AML-193 (cell line): ENCODE measurements at regions not wholly inside any gene's neighbourhood (a gene's known extent, or its start where the extent isn't known, plus 50 kb on each side); places are given as distances from the start of the nearest gene placed in this dataset.
A peak's percentile ranks its signal among the peaks of the same experiment; 100 is the strongest.

ENCODE experiments used
- DNase-seq, 2 experiments: peaks; one replicate each; lab custom pipeline; 2025; lab: John Stamatoyannopoulos, UW

GRCh38 chr3:18079739-18080138 lies 337.3 kb upstream of the TBC1D5 start:
- DNase-seq: peak; percentile 79 to 84

GRCh38 chr3:18079062-18079461 lies 336.6 kb upstream of the TBC1D5 start:
- DNase-seq: no peak

- DNase-seq: no peak
Measured at GRCh38 chr3:18077128-18077840, 334.9 kb upstream of the TBC1D5 start.

GRCh38 chr3:18076301-18076700 lies 333.9 kb upstream of the TBC1D5 start:
- DNase-seq: no peak

- DNase-seq: no peak
Measured at GRCh38 chr3:18075799-18076198, 333.4 kb upstream of the TBC1D5 start.

GRCh38 chr3:18071833-18072232 lies 329.4 kb upstream of the TBC1D5 start:
- DNase-seq: no peak

- DNase-seq: no peak
Measured at GRCh38 chr3:18070944-18071343, 328.5 kb upstream of the TBC1D5 start.

GRCh38 chr3:18070231-18070630 lies 327.8 kb upstream of the TBC1D5 start:
- DNase-seq: no peak

GRCh38 chr3:18069568-18069967 lies 327.1 kb upstream of the TBC1D5 start:
- DNase-seq: no peak

GRCh38 chr3:18066899-18067582 lies 324.6 kb upstream of the TBC1D5 start:
- no peak for DNase-seq

GRCh38 chr3:18064586-18064985 lies 322.2 kb upstream of the TBC1D5 start:
- no peak for DNase-seq

GRCh38 chr3:18062657-18063025 lies 320.2 kb upstream of the TBC1D5 start:
- DNase-seq: no peak

GRCh38 chr3:18061737-18062656 lies 319.6 kb upstream of the TBC1D5 start:
- DNase-seq: no peak

GRCh38 chr3:18058666-18059065 lies 316.2 kb upstream of the TBC1D5 start:
- no peak for DNase-seq

- DNase-seq: peak; percentile 6 to 11
Measured at GRCh38 chr3:18057471-18058091, 315.1 kb upstream of the TBC1D5 start.

GRCh38 chr3:18054625-18055024 lies 312.2 kb upstream of the TBC1D5 start:
- DNase-seq: no peak

GRCh38 chr3:18051306-18051705 lies 308.9 kb upstream of the TBC1D5 start:
- no peak for DNase-seq

GRCh38 chr3:18049096-18049495 lies 306.7 kb upstream of the TBC1D5 start:
- DNase-seq: no peak

GRCh38 chr3:18047052-18047451 lies 304.6 kb upstream of the TBC1D5 start:
- no peak for DNase-seq

- peak; percentile 69 to 71 for DNase-seq
Measured at GRCh38 chr3:18046131-18046915, 303.9 kb upstream of the TBC1D5 start.
